SH-SY5Y (cell line): ENCODE measurements at regions not wholly inside any gene's neighbourhood (a gene's known extent, or its start where the extent isn't known, plus 50 kb on each side); places are given as distances from the start of the nearest gene placed in this dataset.

Experiments
- GATA2 ChIP-seq: IDR thresholded peaks from 2 replicates; pipeline ENCODE4 v1.6.1; 2011; ENCODE audit warnings: mild to moderate bottlenecking, low read depth, low read length
- GATA3 ChIP-seq: IDR thresholded peaks from 2 replicates; pipeline ENCODE4 v1.6.1; 2011; ENCODE audit warnings: low read depth, mild to moderate bottlenecking, low read length, moderate library complexity

- TF ChIP-seq GATA2: no peak
- TF ChIP-seq GATA3: no peak
Measured at GRCh38 chr2:217641960-217642359, 360.8 kb downstream of the TNS1 start.

GRCh38 chr2:217639481-217639880 lies 363.3 kb downstream of the TNS1 start:
- TF ChIP-seq GATA2: no peak
- TF ChIP-seq GATA3: no peak

- no peak for TF ChIP-seq GATA2
- no peak for TF ChIP-seq GATA3
Measured at GRCh38 chr2:217638533-217638932, 364.3 kb downstream of the TNS1 start.

- TF ChIP-seq GATA3: no peak
- TF ChIP-seq GATA2: no peak
Measured at GRCh38 chr2:217638031-217638430, 364.8 kb downstream of the TNS1 start.

GRCh38 chr2:217636991-217637561 lies 365.7 kb downstream of the TNS1 start:
- TF ChIP-seq GATA3 (no peak), GATA2 (no peak)

GRCh38 chr2:217636578-217636977 lies 366.2 kb downstream of the TNS1 start:
- no peak for TF ChIP-seq GATA3
- TF ChIP-seq GATA2: no peak

GRCh38 chr2:217634871-217635270 lies 367.9 kb downstream of the TNS1 start:
- no peak for TF ChIP-seq GATA3
- no peak for TF ChIP-seq GATA2

- TF ChIP-seq GATA2: no peak
- no peak for TF ChIP-seq GATA3
Measured at GRCh38 chr2:217632043-217632442, 370.8 kb downstream of the TNS1 start.

- TF ChIP-seq GATA2: no peak
- no peak for TF ChIP-seq GATA3
Measured at GRCh38 chr2:217631115-217631514, 371.7 kb downstream of the TNS1 start.

- TF ChIP-seq GATA2 (no peak), GATA3 (no peak)
Measured at GRCh38 chr2:217629347-217629746, 373.4 kb downstream of the TNS1 start.

- TF ChIP-seq GATA3 (no peak), GATA2 (no peak)
Measured at GRCh38 chr2:217628061-217628460, 374.7 kb downstream of the TNS1 start.

GRCh38 chr2:217626926-217627325 lies 375.9 kb downstream of the TNS1 start:
- TF ChIP-seq GATA2: no peak
- no peak for TF ChIP-seq GATA3

- TF ChIP-seq GATA2 (no peak), GATA3 (no peak)
Measured at GRCh38 chr2:217625557-217626169, 377.1 kb downstream of the TNS1 start.

GRCh38 chr2:217623281-217623912 lies 379.4 kb downstream of the TNS1 start:
- TF ChIP-seq GATA2 (no peak), GATA3 (no peak)
